Adrenal gland (tissue), 9 donors: ENCODE measurements at regions not wholly inside any gene's neighbourhood (a gene's known extent, or its start where the extent isn't known, plus 50 kb on each side); places are given as distances from the start of the nearest gene placed in this dataset.

Source experiments
- DNase-seq, 7 donors: peaks; one replicate each; pipeline ENCODE4 v3.0.0-alpha.2; 2019 to 2020
- H3K27ac ChIP-seq, 5 donors: fragments of 200-600 bp; sonication (generic) in 4 of 5; 1 replicate in 3 of 5; 2 replicates in 2 of 5; pipeline versions ENCODE4 v1.5.1 to v1.8.0; 2016 to 2020; ENCODE audit warnings: mild to moderate bottlenecking in 1 of 5
- H3K27me3 ChIP-seq: fragments of 200-600 bp; 2 replicates; pipeline ENCODE4 v1.8.0; 2021
- H3K36me3 ChIP-seq, 2 donors: fragments of 200-600 bp; replicated peaks in 1 of 2; 1 replicate in 1 of 2; 2 replicates in 1 of 2; pipeline versions ENCODE4 v1.5.1 to v1.8.0; 2018 to 2022
- H3K4me1 ChIP-seq, 2 donors: fragments of 200-600 bp; replicated peaks in 1 of 2; 1 replicate in 1 of 2; 2 replicates in 1 of 2; pipeline versions ENCODE4 v1.5.1 to v1.8.0; 2018 to 2021
- H3K4me3 ChIP-seq, 4 donors: fragments of 200-600 bp; sonication (generic) in 3 of 4; one replicate each; pipeline ENCODE4 v1.5.1; 2016 to 2018
- H3K9me3 ChIP-seq, 3 donors: fragments of 200-600 bp; sonication (generic) in 1 of 3; replicated peaks in 1 of 3; 1 replicate in 2 of 3; 2 replicates in 1 of 3; pipeline versions ENCODE4 v1.5.1 to v1.8.0; 2016 to 2021
- POLR2A ChIP-seq, 2 donors: fragments of 450-650 bp; IDR thresholded peaks; one replicate each; pipeline ENCODE4 v1.6.1; 2017; ENCODE audit warnings: antibody characterized with exemption in 2 of 2, mild to moderate bottlenecking in 2 of 2, moderate library complexity in 1 of 2
- WGBS, 4 donors: extraction: QIAGEN DNeasy Blood & Tissue Kit in 2 of 4; methylation state at CpG; one replicate each; pipeline versions ENCODE4 v1.1.5 to v1.1.7; 2013 to 2017; 5-methylcytosine and 5-hydroxymethylcytosine counted together
- intact Hi-C, 2 donors: fragments of 100-400 bp; cut with DNase I; formaldehyde crosslinking; loops; one replicate each; pipeline versions ENCODE4 v1.14.1 to v1.15.0; 2022 to 2023
- TF ChIP-seq, protein P1 (sequence below), 6 experiments: fragments of 450-650 bp in 4 of 6; fragments of 200-600 bp in 2 of 6; sonication (generic) in 1 of 6; IDR thresholded peaks; 1 replicate in 5 of 6; 2 replicates in 1 of 6; pipeline versions ENCODE4 v1.5.1 to v1.8.0; 2016 to 2021; ENCODE audit warnings: antibody characterized with exemption in 6 of 6, mild to moderate bottlenecking in 2 of 6, moderate library complexity in 1 of 6
- donor health status: healthy with polysubstance abuse.
- donor health status: Bipolar disorder and iron deficiency.
- donor health status: DM: yes; HTN: yes; CAD: no.
- donor health status: DM: no; HTN: no; CAD: no.
- donor health status: DM: no; HTN: no; CAD: no.

DNA sequence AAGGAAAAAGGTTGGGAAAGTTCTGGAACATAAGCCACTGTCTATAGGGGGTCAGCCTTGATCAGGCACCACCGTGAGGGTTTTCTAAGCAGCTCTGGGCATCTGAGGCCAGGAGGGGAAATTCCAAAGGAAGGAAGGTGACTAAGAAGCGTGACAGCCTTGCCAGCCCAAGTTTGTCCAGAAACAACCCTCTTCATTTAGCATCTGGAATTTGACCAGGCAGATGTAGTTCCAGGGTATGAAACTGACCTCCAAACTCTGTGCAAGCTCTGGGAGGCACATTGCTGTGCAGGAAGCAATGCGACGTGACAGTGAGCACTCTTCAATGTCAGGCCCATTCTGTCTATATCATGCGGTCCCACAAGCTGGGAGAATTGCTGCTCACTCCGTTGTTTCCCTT, 85.4 kb upstream of the TPM1 start:
- DNase-seq = no peak
- H3K4me3 ChIP-seq = no peak overlapping the region
- no peaks in the 10 kb centered on the region for H3K9me3 ChIP-seq
- H3K27ac ChIP-seq = no peak overlapping the region
- no peak for TF ChIP-seq POLR2A (IDR thresholded peaks at IDR 0.05)
- TF ChIP-seq, protein P1, sequence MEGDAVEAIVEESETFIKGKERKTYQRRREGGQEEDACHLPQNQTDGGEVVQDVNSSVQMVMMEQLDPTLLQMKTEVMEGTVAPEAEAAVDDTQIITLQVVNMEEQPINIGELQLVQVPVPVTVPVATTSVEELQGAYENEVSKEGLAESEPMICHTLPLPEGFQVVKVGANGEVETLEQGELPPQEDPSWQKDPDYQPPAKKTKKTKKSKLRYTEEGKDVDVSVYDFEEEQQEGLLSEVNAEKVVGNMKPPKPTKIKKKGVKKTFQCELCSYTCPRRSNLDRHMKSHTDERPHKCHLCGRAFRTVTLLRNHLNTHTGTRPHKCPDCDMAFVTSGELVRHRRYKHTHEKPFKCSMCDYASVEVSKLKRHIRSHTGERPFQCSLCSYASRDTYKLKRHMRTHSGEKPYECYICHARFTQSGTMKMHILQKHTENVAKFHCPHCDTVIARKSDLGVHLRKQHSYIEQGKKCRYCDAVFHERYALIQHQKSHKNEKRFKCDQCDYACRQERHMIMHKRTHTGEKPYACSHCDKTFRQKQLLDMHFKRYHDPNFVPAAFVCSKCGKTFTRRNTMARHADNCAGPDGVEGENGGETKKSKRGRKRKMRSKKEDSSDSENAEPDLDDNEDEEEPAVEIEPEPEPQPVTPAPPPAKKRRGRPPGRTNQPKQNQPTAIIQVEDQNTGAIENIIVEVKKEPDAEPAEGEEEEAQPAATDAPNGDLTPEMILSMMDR (IDR thresholded peaks at IDR 0.05) = no peak
- WGBS, 4 donors = 77 to 83% (median 80%) methylated on average over 6 of the region's 6 CpGs
- H3K27me3 ChIP-seq = no peaks in the 10 kb centered on the region
- H3K4me1 ChIP-seq = peaks cover 7 to 16% of the 10 kb centered on the region in 2 donors
- intact Hi-C loops = no loop called here
- H3K36me3 ChIP-seq = no peaks in the 10 kb centered on the region

DNA sequence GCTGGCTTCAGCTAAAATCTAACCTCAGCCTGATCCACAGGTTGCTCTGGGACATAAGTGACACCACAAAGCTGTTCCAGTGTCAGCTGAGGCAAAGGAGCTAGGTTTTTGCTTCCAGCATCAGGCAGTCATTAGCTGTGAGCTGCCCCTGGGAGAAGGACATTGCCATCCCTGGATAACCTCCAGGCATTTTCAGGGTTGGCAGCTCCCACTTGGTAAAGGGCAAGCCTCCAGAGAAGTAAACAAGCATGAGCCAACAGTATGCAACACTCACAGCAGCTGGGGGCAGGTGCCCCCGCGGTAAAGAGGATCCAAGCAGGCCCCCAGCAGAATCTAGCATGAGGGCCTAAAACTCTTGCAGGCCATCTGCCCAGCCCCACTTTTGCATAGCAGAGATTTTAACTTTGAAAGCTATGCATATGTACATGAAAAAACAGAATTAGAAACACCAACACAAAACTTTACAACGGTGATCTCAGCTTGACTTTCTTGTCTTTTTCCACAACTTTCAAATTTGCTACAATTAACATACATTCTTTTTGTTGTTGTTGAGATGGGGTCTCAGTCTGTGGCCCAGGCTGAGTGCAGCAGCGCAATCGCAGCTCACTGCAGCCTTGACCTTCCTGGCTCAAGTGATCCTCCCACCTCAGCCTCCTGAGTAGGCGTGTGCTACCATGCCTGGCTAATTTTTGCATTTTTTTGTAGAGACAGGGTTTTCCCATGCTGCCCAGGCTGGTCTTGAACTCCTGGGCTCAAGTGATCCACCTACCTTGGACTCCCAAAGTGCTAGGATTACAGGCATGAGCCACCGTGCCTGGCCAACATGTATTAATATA, 83.8 kb upstream of the TPM1 start:
- Histone ChIP-seq H3K4me1 (peaks cover 7 to 16% of the 10 kb centered on the region in 2 donors), H3K27ac (peak overlapping the region in 1 of 5 donors; percentile 23), H3K9me3 (no peaks in the 10 kb centered on the region), H3K36me3 (no peaks in the 10 kb centered on the region), H3K27me3 (no peaks in the 10 kb centered on the region), H3K4me3 (no peak overlapping the region)
- 46 to 54% (median 50%) methylated on average over 5 to 7 of the region's 7 CpGs for WGBS, 4 donors
- DNase-seq = peak in 6 of 7 donors; percentile 52 to 73 (median 66)
- intact Hi-C loops = no loop called here
- TF ChIP-seq POLR2A (IDR thresholded peaks at IDR 0.05) = no peak
- TF ChIP-seq, protein P1 (IDR thresholded peaks at IDR 0.05) = no peak

DNA sequence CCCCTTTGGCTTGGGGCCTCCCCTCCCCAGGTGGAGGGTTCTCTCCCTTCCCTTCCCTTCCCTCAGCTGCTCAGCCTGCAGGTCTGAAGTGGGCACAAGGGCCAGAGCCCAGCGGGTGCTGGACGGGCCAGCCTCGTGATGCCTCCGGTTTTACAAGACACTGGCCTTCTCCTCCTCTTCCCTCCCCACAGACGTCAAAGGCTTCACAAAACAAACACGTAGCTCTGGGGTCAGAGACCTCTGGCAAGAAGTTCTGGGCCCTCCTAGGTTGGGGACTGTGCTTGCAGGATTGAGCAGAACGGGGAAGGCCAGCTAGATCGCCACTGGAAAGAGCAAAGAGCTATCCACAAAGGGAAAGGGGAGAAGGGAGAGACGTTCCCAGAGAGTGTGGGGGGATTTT, 81.4 kb upstream of the TPM1 start:
- H3K27me3 ChIP-seq = no peaks in the 10 kb centered on the region
- no peak for TF ChIP-seq POLR2A (IDR thresholded peaks at IDR 0.05)
- TF ChIP-seq, protein P1 (IDR thresholded peaks at IDR 0.05) = no peak
- H3K36me3 ChIP-seq = no peaks in the 10 kb centered on the region
- WGBS, 4 donors = 82 to 90% (median 86%) methylated on average over 9 of the region's 9 CpGs
- H3K27ac ChIP-seq = no peak overlapping the region
- intact Hi-C loops = no loop called here
- no peak overlapping the region for H3K4me3 ChIP-seq
- H3K4me1 ChIP-seq = peaks cover 7 to 16% of the 10 kb centered on the region in 2 donors
- DNase-seq = no peak
- H3K9me3 ChIP-seq = no peaks in the 10 kb centered on the region

DNA sequence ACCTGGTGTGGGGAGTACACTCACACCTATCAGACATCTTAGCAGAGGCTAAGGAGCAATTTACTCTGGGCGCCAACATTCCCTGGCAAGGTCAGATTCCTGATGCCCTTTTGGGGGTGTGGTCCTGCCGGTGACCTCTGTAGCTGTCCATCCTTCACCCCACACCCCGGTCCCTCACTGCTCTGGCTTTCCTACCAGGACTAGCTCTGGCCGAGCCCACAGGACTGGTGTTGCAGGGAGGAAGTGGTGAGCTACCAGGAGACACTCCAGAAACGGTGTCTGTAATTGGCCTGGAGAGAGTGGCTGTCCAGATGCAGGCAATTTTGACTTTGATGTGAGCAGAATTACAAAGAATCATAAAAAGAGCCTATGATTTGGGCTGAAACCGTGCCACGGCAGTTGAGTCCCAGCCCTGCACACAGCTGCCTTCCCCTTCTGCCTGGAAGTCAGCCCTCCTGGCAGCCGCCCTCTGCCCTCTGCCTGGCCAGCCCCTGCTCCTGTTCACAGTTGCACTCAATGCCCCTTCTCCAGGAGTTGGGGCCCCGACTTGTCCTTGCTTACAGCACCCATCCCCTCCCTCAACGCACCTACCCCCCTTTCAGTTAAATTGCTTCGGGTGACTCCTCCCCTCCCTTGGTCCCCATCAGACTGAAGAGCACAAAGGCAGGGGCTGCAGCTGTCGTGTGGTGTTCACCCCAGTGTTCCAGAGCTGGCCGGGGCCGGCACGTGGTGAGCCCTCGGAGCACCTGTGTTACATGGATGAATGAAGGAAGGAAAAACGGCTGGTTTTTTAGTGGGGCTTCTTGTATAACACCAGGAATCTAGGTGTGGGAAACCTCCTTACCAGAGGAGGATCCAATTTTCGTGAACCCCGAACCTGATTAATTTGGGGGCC, 80.2 kb upstream of the TPM1 start:
- no peak for TF ChIP-seq POLR2A (IDR thresholded peaks at IDR 0.05)
- TF ChIP-seq, protein P1 (IDR thresholded peaks at IDR 0.05) = no peak
- no peaks in the 10 kb centered on the region for H3K27me3 ChIP-seq
- H3K9me3 ChIP-seq = no peaks in the 10 kb centered on the region
- peaks cover 7 to 16% of the 10 kb centered on the region in 2 donors for H3K4me1 ChIP-seq
- 86 to 92% (median 89%) methylated on average over 19 of the region's 19 CpGs for WGBS, 4 donors
- H3K36me3 ChIP-seq = no peaks in the 10 kb centered on the region
- no peak for DNase-seq
- intact Hi-C loops = no loop called here
- H3K27ac ChIP-seq = no peak overlapping the region
- no peak overlapping the region for H3K4me3 ChIP-seq
